ENCODE measurements at regions not wholly inside any gene's neighbourhood (a gene's known extent, or its start where the extent isn't known, plus 50 kb on each side); places are given as distances from the start of the nearest gene placed in this dataset.

DNA sequence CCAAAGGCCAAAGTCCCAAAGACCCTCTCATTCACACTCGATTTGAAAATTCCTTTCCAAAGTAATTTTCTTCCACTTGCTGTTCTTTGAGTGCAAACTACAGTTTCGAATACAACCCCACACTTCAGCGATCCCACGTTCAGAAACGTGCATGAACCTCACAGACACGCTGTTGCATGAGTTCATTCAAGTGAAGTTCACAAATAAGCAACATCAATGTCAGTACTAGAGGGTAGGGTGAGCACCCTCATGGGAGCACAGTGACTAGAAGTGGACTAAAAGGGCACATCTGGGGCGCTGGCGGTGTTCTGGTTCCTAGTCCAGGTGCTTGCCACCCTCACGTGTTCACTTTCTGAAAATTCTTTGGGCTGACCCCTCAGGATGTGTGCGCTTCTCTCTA lies 59.0 kb downstream of the FAM50B start:
- no peaks in the 10 kb centered on the region for H3K36me3 ChIP-seq
- peaks cover 27 to 40% of the 10 kb centered on the region in 2 donors for H3K4me1 ChIP-seq
- intact Hi-C loops (cut with DNase I), result no loop called here
- H3K4me3 ChIP-seq, result no peak overlapping the region
- H3K27me3 ChIP-seq, result no peaks in the 10 kb centered on the region
- DNase-seq (ENCODE audit: low spot score in 2 of 2), result peak in 1 of 2 donors; percentile 42
- no peak for TF ChIP-seq CTCF (IDR thresholded peaks at IDR 0.05)
- H3K9me3 ChIP-seq, result no peaks in the 10 kb centered on the region
- no peak overlapping the region for H3K27ac ChIP-seq

- intact Hi-C loops (cut with DNase I), result no loop called here
- H3K27me3 ChIP-seq, result no peaks in the 10 kb centered on the region
- no peaks in the 10 kb centered on the region for H3K9me3 ChIP-seq
- H3K4me3 ChIP-seq, result no peak overlapping the region
- H3K27ac ChIP-seq, result peak overlapping the region; percentile 85 to 92
- no peaks in the 10 kb centered on the region for H3K36me3 ChIP-seq
- peak in 1 of 2 donors; percentile 59 for DNase-seq (ENCODE audit: low spot score in 2 of 2)
- TF ChIP-seq CTCF (IDR thresholded peaks at IDR 0.05), result no peak
- peaks cover 22 to 39% of the 10 kb centered on the region in 2 donors for H3K4me1 ChIP-seq
Measured at GRCh38 chr6:3908961-3909360, 59.8 kb downstream of the FAM50B start.

DNA sequence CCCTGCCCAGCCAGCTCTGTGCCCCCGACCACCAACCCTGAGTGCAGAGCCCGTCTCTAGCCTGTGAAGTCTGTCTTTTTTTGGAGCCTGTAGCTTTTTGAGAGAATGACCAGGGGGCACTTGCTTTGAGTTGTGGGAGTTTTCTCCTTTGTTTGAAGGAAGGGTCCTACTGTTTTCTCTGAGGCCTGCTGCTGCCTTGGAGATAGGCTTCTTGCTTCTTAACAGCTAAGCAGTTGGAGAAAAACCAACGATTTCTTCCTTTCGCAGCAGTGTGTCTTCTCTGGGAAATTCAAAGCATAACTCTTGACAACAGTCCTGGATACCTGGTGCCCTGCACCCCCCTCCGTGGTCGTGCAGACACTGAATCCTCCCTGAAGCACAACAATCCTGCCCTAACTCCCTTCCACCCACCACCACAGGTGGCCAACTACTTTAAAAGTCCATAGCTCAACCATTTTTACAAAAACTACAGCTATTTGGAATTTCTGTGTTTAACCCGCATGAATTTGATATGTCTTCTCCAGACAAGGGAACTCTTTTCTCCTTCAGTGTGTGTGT lies 61.0 kb downstream of the FAM50B start:
- peak in 1 of 2 donors; percentile 33 for DNase-seq (ENCODE audit: low spot score in 2 of 2)
- Histone ChIP-seq H3K27me3 (no peaks in the 10 kb centered on the region), H3K9me3 (no peaks in the 10 kb centered on the region), H3K27ac (peak overlapping the region; percentile 85 to 92), H3K36me3 (no peaks in the 10 kb centered on the region), H3K4me1 (peaks cover 22 to 40% of the 10 kb centered on the region in 2 donors), H3K4me3 (peak overlapping the region in 1 of 2 donors; percentile 38)
- no peak for TF ChIP-seq CTCF (IDR thresholded peaks at IDR 0.05)
- intact Hi-C loops (cut with DNase I), result loop anchor here (5.0 to 10.0 kb wide), 2 partner anchors 103 to 445 kb away; no protein-coding TSS in a partner anchor

DNA sequence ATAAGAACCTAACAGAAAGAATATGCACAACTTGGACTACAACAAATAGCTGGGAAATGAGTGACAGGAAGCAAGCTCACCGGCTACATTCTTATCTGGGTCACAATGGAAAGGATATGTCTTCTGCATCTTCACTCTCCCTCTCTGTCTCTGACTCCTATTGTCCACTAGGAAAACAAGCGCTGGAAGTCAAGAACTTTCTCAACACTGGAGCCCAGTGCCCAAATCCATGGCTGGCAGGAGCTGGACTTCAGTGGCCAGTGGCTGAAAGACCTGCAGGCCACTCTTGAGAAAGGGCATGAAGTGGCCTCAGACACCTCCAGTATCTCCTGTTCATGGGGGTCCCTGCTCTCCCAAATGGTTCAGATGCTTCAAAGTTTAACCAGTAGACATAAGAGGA lies 62.0 kb downstream of the FAM50B start:
- intact Hi-C loops (cut with DNase I), result loop anchor here (5.0 to 10.0 kb wide), 2 partner anchors 104 to 444 kb away; no protein-coding TSS in a partner anchor
- Histone ChIP-seq H3K4me3 (peak overlapping the region in 1 of 2 donors; percentile 38), H3K4me1 (peaks cover 24 to 44% of the 10 kb centered on the region in 2 donors)

DNA sequence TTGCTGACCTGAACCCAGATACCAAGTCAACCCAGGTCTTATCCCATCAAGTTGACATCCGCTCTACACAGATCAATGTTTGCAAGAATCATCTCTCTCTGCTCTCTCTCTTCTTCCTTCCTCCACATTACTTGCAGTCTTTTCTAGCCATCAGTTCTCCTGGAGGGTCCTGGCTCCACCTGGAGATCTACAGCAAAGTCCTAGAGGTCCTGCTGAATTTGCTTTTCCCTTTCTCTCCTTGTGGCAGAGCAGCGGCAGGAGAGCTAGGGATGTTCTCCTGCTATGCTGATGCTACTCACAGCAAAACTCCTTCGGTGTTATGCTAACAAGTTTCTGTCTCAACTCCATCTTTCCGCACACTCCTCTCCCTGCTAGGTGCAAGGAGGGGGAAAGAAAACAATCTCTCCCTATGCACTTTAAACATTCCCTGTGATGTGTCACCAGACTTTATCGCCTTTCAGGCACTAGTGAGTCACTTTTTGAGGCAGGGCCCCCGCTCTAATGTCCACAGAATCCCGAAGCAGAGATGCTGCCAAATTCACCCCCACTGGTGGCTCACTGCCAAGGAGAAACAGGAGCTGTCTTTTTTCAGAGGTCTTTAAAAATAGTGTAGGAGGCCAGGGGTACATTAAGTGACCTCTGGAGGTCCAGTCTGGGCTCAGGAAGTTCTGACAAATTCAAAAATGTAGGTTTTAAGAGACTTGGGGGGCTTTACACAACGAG lies 62.6 kb downstream of the FAM50B start:
- peak overlapping the region; percentile 85 to 92 for H3K27ac ChIP-seq
- DNase-seq (ENCODE audit: low spot score in 2 of 2), result peak; percentile 27 to 93
- intact Hi-C loops (cut with DNase I), result loop anchor here (2.0 to 10.0 kb wide), 4 partner anchors 69 to 443 kb away; partner anchors contain the start of gene PXDC1

More for the DNA sequence above, 62.0 kb downstream of the FAM50B start:
- DNase-seq (ENCODE audit: low spot score in 2 of 2), result peak in 1 of 2 donors; percentile 56
- Histone ChIP-seq H3K36me3 (no peaks in the 10 kb centered on the region), H3K27ac (peak overlapping the region; percentile 85 to 92), H3K9me3 (no peaks in the 10 kb centered on the region), H3K27me3 (no peaks in the 10 kb centered on the region)
- no peak for TF ChIP-seq CTCF (IDR thresholded peaks at IDR 0.05)

More for the DNA sequence above, 62.6 kb downstream of the FAM50B start:
- no peaks in the 10 kb centered on the region for H3K9me3 ChIP-seq
- H3K36me3 ChIP-seq, result no peaks in the 10 kb centered on the region
- H3K4me1 ChIP-seq, result peaks cover 24 to 44% of the 10 kb centered on the region in 2 donors
- TF ChIP-seq CTCF (IDR thresholded peaks at IDR 0.05), result no peak
- H3K4me3 ChIP-seq, result peak overlapping the region in 1 of 2 donors; percentile 38
- H3K27me3 ChIP-seq, result no peaks in the 10 kb centered on the region
